GM21529 (cell line): ENCODE measurements at regions not wholly inside any gene's neighbourhood (a gene's known extent, or its start where the extent isn't known, plus 50 kb on each side); places are given as distances from the start of the nearest gene placed in this dataset.

Source experiments
- ATAC-seq: cut with Tn5 transposase; IDR thresholded peaks from one replicate; pipeline ENCODE4 v1.9.1; 2021; ENCODE audit not compliant: unreplicated experiment

DNA sequence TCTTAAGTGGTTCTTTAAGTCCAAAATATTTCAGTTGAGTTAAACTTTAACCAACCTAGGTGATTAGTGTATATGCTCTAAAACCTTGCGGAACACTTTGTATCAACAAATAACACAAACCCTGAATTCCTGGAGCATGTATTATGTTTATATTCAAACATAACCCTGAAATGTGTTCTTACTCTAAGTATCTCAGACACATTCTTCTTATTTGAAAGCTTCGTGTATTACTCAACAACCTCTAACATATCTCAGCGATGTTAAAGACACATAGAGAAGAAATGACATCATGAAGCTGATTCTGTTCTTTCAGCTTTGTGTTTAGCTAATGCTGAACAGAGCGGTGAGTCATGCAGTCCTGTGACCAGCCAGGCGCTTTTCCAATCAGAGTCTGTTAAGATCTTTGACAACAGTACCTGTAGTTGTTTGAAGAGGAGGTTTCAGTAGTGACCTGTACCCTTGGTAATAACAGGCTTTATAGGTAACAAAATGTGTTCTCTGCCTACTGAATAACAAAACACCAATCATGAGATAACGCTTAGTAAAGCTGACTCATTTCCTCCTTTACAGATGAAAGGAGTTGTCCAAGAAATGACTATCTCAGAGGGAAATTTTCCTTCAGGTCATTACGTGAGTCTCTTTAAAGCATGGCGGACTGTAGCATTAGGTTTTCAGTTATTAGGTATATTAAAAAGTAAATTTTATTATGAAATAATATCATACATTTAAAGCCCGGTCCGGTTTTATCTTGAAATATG lies 67.3 kb upstream of the KLF6 start:
- ATAC-seq: peak; percentile 85

DNA sequence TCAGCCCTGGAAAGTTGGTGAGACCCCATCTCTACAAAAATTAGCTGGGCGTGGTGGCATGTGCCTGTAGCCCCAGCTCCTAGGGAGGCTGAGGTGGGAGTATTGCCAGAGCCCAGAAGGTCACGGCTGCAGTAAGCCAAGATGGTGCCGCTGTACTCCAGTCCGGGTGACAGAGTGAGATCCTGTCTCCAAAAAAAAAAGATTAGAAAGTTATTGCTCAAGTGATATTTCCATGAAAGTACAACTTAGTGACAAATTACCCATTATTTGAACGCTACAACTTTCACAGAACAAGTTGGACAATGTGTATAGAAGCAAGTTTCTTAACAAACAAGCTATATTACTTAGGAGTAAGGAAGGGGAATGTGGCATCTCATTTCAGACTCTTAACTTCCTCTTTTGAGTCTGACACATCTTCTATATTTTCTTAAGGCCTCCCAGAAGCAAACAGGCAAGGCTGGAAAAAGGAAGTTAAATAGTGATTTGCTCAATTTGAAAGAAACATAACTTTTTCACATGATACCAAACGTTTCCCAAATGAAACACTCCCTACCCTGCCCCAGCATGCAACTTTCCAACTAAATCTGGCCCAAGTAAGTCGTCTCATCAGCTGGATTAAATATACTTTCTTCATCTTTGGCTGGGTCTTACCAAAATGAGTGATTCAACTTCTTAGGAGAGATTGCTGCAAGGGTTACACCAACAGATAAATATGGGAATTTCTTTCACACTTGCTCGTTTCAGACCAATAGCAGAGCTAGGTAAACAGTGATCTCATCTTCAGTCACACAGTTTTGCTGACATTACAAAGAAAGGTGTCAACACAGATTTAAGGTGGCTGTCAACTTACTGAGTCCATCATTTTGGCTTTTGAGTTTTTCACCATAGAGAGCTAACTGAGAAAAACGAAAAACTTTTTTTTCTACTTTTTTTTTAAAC lies 66.3 kb upstream of the KLF6 start:
- peak; percentile 43 for ATAC-seq

DNA sequence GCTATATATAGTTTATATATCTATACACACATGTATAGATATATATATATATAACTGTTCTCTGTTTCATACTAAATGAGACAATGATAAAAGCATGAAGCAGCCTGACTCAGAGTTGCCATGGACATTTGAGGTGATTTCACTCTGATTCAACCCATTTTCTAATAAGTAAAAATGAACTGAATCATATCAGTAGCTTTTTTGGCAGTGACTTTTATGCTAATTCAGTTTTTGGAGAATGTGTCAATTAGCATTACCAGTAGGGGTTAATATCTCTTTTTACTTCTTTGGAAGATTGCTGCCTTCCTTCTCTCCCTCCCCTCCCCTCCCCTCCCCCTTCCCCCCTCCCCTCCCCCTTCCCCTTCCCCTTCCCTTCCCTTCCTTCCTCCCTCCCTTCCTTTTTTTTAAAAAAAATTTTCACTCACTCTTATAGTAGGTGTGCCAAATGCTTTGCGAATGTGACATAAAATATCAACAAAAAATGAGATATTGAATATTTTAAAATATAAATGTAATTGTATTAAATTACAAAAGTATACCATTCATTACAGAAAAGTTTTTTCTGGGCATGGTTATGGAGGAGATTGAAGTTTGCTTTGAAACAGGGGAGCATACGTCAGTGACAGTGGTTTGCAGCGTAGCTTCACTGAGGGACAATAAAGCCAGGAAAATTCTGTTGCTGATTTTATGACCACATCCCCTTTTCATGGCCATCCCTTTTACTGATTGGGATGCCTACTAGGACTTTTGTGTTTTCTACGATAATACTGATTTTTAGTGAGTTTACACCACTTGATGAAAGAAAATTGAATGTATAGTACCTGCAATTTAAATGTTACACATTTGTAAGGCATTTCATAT lies 64.0 kb upstream of the KLF6 start:
- ATAC-seq: no peak

DNA sequence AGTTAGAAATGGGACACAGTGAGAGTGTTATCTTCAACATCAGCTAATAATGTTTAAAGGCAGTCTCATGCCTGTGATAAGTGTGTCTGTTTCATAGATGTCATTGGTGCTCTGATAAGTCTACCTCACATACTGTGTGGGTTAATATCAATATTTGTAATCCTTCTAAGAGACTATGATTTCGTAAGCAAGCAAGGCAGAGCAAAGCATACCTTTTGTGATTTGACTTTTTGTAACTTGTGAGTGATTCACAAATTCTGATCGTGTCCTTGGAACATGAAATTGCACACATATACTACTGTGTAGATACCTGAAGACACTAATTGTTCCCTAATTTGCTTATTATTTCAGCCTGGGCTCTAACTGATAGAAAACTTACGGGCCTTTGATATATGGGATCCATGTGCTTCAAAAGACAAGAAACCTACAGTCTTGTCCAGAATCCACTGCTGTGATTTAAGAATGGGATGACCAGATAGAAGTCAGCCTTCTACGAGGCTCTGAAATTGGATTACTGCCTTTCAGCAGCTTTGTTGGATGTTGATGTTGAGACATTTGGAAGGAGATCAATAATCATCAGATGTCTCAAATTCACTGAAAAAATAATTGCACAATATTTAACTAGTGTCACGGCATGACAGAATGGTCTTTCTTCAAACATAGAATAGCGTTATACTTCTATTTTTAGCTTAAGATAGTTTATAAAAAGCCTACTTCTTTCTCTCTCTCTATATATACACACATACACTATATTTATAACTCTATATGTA lies 63.2 kb upstream of the KLF6 start:
- no peak for ATAC-seq

DNA sequence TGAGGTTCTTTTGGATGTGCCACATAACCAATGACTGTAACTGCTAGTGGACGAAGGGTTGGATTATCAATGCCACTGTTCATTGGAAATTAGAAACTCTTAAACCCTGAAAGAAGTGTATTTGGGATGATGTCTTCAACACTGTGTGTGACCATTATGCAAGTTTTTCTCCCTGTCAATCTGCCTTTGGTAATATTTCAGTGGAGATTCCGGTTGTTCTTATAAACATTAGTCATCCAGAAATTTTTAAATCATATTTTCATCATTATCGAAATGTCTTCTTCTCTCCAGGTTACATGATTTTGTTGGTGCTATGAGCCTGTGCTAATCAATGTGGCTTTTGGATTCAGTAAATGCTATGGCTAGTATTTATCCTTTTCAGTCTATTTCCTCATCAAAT lies 61.7 kb upstream of the KLF6 start:
- ATAC-seq: no peak

DNA sequence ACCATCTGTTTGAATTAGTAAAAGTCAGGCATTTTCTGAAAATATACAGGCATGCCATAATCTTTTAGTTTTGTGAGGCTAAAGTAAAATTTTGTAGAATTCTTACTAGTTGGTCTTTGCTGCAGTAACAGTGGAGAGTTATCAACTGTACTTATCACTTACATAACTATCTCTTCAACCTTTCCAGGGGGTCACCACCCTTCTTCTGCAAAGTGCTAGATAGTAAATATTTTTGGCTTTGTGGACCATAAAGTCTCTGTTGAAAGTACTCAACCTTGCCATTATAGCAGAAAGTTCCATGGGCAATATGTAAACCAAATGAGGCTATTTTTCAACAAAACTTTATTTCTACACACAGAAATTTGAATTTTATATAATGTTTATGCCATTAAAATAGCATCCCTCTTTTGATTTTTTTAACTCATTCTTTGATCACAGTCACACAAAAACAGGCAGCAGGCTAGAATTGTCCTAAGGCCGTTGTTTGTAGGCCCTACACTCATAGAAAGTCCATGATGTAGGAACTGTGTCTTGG lies 59.5 kb upstream of the KLF6 start:
- no peak for ATAC-seq

DNA sequence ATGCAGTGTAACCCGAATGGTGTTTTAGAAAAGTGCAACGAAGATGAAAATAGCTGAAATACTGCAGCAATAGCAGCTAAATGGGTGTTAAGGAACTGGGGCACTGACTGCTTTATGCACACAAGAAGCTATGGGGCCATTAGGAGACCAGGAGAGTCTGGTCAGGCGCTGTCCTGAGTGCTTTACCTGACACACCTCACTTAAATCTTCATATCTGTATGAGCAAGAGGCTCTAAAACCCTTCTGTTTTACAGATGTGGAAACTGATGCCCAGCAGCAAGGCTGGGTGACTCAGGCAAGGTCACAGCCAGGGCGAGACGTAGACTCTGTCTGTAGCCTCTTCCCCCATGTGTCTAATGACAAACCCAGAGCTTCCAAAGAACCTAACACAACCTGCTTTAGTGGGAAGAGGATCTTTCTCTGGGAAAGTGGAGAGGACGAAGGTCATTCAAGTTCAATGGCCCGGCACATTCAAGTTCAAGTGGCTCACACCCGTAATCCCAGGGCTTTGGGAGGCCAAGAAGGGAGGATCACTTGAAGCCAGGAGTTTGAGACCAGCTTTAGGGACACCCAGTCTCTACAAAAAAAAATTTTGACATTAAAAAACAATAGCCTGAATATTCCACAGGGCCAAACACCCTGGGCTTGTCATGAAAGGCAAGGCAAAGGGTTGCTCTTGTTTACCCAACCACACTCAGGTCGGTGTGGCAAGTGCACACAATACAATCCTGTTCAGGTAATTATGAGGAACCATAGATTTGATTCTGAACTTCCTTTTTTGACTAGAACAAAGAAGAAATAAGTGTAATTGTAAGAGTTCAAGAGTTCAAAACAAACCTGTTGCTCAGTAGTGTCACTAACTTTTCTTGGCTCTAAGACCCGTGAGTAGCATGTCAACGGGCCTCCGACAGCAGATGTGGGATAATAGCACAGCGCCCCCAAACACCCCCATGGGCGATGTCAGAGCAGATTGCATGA lies 53.7 kb upstream of the KLF6 start:
- ATAC-seq: no peak

DNA sequence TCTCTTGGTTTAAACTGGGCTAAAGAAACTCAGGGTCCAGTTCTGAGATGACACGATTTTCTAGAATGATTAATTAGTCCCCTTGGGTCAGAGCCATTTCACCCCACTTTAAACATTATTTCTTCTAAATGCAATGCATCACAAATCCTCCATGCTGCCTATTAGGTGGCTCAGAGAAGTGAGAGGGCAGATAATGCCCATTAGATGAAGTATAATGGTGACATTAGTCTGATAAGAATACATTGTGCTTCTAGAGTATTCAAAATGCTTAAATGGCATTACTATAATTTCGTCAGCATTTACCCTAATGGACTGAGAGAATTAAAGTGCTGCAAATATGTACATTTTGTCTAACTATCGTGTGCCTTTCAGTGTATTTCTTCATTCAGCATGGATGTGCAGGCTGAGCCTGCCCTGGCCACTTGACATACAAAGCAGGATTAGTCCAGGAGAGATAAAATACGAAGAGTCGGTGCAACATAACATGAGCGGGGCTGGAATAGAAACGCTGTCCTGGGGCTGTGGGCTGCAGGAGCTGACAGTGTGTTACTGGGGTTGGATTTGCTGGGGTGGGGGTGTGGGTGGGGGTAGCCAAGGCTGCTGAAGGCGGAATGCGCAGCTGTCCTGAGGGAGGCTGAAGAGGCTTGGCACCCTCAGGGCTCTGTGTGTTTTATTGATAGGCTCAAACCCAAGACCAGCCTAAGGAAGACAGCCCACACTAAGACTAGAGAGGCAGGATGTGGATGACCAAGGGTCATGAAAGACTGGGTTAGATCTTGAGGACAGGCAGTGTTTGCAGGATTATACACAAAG lies 52.8 kb upstream of the KLF6 start:
- no peak for ATAC-seq

DNA sequence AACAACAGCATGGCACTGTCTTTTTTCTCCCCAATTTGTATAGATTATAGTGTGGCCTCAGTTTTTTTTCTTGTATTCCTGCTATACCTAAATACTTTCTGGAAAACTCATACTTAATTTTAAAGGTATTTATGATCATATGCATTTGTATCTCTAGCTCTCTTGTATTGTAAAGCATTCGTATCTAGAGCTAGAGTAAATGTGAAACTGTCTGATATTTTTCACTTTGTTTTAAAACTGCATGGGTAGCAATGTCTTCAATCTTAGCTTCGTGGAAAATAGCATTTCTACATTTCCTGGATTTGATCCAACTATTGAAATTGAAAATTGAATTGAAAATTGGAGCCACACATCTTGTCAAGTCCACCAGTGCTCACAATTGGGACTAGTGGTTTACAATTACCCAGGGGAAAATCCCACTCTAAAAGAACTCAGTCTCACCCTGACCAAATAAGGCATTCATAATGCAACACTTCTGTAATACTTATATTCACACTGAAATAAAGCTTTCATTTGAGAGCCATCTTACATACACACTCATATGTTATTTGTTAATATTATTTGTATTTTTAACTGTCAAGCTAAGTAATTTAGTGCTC lies 51.3 kb upstream of the KLF6 start:
- peak; percentile 71 for ATAC-seq

DNA sequence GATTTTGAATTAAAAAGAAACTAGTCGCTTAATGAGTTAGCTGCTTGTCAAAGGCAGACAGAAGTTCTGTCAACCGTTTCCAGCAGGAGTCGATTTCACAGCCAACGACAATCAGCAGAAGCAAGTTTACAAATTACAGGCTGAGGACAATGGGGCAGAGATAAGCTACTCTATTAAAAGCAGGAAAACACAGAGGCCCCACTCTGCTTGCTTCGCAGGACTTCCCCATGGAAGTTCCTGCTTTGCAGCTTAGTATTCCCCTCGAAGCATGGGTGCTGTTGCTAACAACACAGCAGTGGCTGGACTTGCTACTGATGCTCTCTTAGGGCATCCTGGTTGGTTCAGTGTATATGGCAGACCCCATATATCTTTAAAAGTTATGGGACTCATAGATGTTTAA lies 50.8 kb upstream of the KLF6 start:
- ATAC-seq: peak; percentile 39

DNA sequence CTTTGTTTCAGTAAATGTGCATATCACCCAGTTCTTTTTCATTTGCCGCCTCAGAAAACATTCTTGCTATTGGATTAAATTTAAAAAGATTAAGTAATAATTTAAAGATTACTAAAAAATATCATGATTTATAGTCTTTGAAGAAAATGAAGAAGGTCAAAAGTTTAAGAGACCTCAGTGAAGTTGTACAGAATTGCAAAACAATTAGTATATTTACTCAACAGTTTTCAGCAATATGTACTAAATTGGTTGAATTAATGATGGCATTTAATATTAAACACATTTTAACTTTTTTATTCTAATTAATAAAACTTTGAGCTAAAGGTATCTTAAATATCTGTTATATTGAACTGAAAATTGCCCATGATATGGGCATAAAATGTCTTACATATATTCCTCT lies 49.9 kb upstream of the KLF6 start:
- ATAC-seq: no peak
